HG02798 (cell line): ENCODE measurements at regions not wholly inside any gene's neighbourhood (a gene's known extent, or its start where the extent isn't known, plus 50 kb on each side); places are given as distances from the start of the nearest gene placed in this dataset.
"Not testable (repeated sequence)": the region's sequence is repeated elsewhere in the genome, so short reads cannot be mapped to it uniquely, and the experiment has no call there.

Experiments
- ATAC-seq: cut with Tn5 transposase; IDR thresholded peaks from one replicate; pipeline ENCODE4 v1.9.1; 2021; ENCODE audit warnings: mild to moderate bottlenecking; ENCODE audit not compliant: unreplicated experiment, poor library complexity

- ATAC-seq: no peak
These were observed 375.6 kb downstream of the TUSC1 start for GRCh38 chr9:25302601-25303000.

GRCh38 chr9:25288195-25288594 lies 390.0 kb downstream of the TUSC1 start:
- not testable (repeated sequence) for ATAC-seq

- no peak for ATAC-seq
These were observed 393.9 kb downstream of the TUSC1 start for GRCh38 chr9:25284365-25284764.

- no peak for ATAC-seq
These were observed 395.3 kb downstream of the TUSC1 start for GRCh38 chr9:25282946-25283345.

- no peak for ATAC-seq
These were observed 416.8 kb downstream of the TUSC1 start for GRCh38 chr9:25261445-25261844.

GRCh38 chr9:25260046-25260445 lies 418.2 kb downstream of the TUSC1 start:
- ATAC-seq: no peak

DNA sequence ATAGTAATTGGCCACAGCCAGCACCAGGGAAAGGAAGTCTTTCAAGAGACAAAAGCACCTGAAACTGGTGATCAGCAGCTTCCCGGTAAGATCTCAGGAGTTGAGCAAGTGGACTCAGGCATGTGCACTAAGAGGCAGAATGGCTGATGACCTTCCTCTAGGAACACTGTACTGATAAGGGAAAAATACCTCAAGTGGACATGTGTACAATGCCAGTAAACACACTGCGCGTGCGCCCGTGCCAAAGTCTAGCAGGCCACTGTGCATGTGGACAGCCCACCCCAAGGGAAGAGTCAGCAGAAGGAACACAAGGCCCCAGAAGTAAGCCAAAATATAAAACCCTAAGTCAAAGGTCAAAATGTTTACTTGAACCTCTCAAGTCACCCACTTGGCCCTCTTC lies 423.0 kb downstream of the TUSC1 start:
- ATAC-seq: no peak

- no peak for ATAC-seq
These were observed 424.2 kb downstream of the TUSC1 start for GRCh38 chr9:25254051-25254450.

DNA sequence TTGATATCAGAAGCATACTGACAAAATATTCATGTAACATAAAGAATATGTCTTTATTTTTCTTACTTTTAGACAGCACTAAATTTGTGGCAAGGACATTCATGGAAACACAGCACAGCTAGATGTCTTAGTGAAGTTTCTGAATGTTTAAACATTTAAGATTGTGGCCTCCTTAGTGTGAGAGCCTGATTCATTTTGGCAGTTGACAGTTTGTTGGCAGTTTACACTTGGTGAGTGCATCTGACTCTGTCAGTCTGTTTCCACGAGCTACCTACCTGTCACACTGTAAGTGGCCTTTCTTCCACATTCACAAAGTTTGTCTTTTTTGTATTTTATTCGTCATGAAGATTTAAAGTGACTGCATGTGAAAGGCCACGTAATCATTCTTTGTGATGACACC lies 436.8 kb downstream of the TUSC1 start:
- no peak for ATAC-seq

DNA sequence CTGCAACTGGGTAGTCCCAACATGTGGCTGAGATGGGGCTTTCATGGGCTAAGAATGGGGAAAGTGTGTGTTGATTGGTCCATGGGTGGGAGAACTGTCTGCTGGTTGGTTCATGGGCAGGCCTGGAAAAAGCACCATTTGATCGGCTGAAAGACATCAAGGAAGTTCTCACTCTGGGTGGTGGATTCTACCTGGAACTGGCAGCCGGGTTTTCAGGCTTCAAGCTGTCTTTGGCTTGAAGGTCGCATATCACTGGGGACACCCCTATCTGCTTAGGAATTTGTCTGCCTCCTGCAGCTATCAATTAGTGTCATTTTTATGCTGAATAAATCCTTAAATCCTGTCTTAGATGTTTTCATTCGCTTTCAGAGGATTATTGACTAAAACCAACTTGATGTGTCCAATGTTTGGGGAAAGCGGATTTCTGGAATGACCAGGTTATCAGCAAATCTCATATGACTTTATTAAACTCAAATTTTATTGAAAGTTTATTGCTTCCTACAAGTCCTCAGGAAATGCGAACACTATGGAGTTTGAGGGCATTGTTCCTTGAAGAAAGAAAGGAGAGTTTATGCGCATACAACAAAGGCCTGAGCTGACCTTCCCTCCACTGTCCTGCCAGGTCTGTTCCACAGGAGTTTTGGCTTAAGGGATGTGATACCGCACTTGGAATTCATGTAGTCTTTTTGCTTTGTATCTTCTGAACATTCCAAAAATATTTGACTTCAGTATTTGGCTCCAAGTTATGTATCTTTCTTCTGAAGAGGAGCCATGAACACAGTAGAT lies 451.1 kb downstream of the TUSC1 start:
- ATAC-seq: no peak

GRCh38 chr9:25225938-25226760 lies 452.1 kb downstream of the TUSC1 start:
- ATAC-seq: no peak

DNA sequence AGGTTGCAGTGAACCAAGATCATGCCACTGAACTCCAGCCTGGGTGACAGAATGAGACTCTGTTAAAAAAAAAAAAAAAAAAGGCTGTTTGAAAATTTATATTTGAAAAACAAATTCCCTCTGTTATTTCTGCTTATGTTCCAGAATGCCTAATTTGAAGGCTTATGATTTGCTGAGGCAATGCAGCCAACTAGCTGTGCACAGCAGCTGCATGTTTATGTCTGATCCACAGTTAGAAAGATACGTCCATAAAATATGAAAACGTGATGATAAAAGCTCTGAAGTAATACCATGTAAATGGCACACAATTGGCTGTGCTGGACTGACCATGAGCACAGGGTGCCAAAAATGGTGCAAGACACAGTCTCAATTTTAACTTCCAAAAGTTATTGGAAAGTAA lies 453.2 kb downstream of the TUSC1 start:
- no peak for ATAC-seq

DNA sequence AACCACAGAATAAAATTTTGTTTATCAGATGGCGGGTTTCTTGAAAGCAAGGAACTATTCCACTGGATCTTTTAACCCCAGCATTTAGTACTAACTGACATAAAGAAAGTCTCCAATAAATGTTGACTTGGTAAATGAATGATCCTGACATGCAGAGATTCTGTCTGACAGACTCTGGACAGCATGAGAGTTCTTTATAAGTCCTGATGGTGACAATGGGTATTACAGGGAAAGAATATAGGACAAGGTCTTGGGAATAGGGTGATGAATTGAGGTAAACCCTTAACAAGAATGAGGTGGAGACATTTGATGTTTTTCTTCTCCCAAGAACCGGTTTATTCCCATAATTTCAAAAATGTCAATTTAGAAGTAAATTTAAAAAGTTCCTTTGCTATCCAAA lies 453.9 kb downstream of the TUSC1 start:
- ATAC-seq: no peak

- no peak for ATAC-seq
These were observed 465.9 kb downstream of the TUSC1 start for GRCh38 chr9:25212361-25212760.

- ATAC-seq: no peak
These were observed 470.6 kb downstream of the TUSC1 start for GRCh38 chr9:25207402-25208195.

- no peak for ATAC-seq
These were observed 472.2 kb downstream of the TUSC1 start for GRCh38 chr9:25206027-25206426.

DNA sequence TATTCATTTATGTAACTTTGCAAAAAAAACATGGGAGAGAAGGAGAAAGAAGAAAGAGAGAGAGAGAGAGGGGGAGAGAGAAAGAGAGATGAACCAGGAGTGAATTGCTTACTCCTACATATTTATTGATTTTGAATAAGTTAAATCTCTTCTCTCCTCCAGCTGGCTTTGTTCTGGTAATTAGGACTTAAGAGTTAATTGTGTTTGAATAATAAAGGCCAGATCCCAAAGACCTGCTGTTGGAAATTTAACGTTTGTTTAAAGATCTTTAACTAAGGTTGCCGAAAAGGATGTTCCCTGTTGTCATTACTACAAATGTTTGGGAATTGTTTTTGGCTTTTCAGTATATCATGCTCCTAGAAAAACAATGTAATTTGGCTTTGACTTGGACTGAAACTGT lies 473.0 kb downstream of the TUSC1 start:
- ATAC-seq: no peak

- ATAC-seq: no peak
These were observed 500.4 kb downstream of the TUSC1 start for GRCh38 chr9:25177858-25178257.

DNA sequence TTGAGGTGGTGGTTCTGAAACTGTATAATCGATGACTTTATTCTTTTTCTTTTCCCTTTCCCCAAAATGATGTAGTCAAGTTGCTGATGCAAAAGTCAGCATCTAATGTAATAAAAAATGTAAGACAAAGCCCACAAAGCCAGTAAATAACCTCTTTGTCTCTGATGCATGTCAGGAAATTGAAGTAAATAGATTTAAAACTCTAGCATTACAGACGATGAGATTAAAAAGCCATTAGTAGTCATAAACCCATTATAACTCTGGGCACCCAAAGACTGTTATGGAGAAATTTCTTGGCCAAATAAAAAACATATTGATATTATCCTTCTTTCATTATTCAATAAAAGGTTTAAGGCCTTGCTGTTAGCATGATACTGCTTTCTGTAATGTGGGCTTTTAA lies 548.7 kb downstream of the TUSC1 start:
- ATAC-seq: no peak

- ATAC-seq: no peak
These were observed 556.4 kb downstream of the TUSC1 start for GRCh38 chr9:25121811-25122210.

- no peak for ATAC-seq
These were observed 559.2 kb downstream of the TUSC1 start for GRCh38 chr9:25119041-25119440.
